Type B pancreatic cell (in vitro differentiated cells): ENCODE measurements at regions not wholly inside any gene's neighbourhood (a gene's known extent, or its start where the extent isn't known, plus 50 kb on each side); places are given as distances from the start of the nearest gene placed in this dataset.
"Not testable (repeated sequence)": the region's sequence is repeated elsewhere in the genome, so short reads cannot be mapped to it uniquely, and the experiment has no call there.

Experiments used
- DNase-seq: peaks from one replicate; pipeline ENCODE4 v3.0.0; 2021; ENCODE audit warnings: mixed read lengths; ENCODE audit not compliant: unreplicated experiment; ENCODE audit errors: extremely low spot score
- H3K27ac Mint-ChIP-seq: 2 replicates; pipeline ENCODE4 v1.8.0; 2021; ENCODE audit warnings: mild to moderate bottlenecking, mixed read lengths
- H3K27me3 Mint-ChIP-seq: 2 replicates; pipeline ENCODE4 v1.8.0; 2021; ENCODE audit warnings: mixed read lengths
- H3K36me3 Mint-ChIP-seq: 2 replicates; pipeline ENCODE4 v1.8.0; 2021; ENCODE audit warnings: mixed read lengths
- H3K4me1 Mint-ChIP-seq: one replicate; pipeline ENCODE4 v1.8.0; 2021; ENCODE audit warnings: mixed read lengths; ENCODE audit not compliant: unreplicated experiment
- H3K4me3 Mint-ChIP-seq: 2 replicates; pipeline ENCODE4 v1.8.0; 2021; ENCODE audit warnings: mild to moderate bottlenecking, mixed read lengths
- H3K9me3 Mint-ChIP-seq: 2 replicates; pipeline ENCODE4 v1.8.0; 2021; ENCODE audit warnings: mixed read lengths
- TF ChIP-seq, protein P1 (sequence below): fragments of 200-600 bp; sonication (generic); conservative IDR thresholded peaks from 2 replicates; pipeline ENCODE4 v1.5.0; 2021; ENCODE audit warnings: antibody characterized with exemption, mild to moderate bottlenecking

DNA sequence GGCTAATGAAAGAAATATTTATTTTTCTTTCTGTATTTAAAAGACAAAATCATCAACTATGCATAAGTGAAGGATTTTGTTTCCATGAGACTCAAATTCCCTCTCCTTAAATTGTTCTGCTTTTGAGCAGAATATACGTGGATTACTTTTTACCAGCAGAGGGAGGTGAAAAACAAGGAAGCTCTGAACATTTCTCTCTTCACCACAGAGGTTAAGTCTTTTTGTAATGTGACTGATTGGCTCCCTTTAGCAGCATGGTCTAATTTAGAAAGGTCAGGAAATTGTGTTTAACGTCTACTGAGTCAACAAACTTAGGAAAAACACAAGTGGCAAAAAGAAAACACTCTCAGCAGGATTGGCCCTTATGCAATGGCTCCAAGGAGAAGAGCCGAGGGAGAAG is 55.1 kb upstream of the F9 start:
- Mint-ChIP-seq H3K27me3 (no peaks in the 10 kb centered on the region), H3K36me3 (no peaks in the 10 kb centered on the region), H3K27ac (no peak overlapping the region), H3K4me1 (no peaks in the 10 kb centered on the region), H3K4me3 (no peak overlapping the region), H3K9me3 (no peaks in the 10 kb centered on the region)
- no peak for DNase-seq
- TF ChIP-seq, protein P1, sequence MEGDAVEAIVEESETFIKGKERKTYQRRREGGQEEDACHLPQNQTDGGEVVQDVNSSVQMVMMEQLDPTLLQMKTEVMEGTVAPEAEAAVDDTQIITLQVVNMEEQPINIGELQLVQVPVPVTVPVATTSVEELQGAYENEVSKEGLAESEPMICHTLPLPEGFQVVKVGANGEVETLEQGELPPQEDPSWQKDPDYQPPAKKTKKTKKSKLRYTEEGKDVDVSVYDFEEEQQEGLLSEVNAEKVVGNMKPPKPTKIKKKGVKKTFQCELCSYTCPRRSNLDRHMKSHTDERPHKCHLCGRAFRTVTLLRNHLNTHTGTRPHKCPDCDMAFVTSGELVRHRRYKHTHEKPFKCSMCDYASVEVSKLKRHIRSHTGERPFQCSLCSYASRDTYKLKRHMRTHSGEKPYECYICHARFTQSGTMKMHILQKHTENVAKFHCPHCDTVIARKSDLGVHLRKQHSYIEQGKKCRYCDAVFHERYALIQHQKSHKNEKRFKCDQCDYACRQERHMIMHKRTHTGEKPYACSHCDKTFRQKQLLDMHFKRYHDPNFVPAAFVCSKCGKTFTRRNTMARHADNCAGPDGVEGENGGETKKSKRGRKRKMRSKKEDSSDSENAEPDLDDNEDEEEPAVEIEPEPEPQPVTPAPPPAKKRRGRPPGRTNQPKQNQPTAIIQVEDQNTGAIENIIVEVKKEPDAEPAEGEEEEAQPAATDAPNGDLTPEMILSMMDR, result peak; percentile 26

DNA sequence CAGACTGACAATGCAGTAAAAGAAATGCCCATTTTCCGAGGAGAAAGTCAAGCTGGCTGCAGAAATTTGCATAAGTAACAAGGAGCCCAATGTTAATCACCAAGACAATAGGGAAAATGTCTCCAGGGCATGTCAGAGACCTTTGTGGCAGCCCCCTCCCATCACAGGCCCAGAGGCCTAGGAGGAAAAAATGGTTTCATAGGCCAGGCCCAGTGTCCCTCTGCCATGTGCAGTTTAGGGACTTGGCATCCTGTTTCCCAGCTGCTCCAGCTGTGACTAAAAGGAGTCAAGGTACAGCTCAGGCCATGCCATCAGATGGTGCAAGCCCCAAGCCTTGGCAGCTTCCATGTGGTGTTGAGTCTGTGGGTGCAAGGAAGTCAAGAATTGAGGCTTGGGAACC is 68.6 kb upstream of the F9 start:
- not testable (repeated sequence) for H3K4me3 Mint-ChIP-seq, H3K27ac Mint-ChIP-seq, H3K27me3 Mint-ChIP-seq, DNase-seq, H3K36me3 Mint-ChIP-seq, H3K9me3 Mint-ChIP-seq, H3K4me1 Mint-ChIP-seq

DNA sequence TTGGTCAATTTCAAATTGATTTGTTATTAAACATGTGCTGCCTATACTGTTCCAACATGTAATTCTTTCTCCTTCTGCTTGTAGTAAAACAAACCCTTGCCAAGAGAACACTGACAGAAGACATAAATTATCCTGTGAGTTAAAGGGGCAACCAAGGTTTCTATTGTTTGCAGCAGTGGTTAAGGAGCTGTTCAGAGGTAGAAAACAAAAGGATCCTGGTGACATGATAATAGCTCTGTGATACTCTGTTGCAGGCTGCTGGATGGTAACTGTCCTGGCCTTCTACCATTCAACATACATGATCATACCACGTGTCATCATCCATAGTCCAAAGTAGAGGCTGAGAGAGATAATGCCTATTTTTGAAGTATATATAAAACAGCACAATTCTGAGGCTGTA is 75.8 kb upstream of the F9 start:
- no peaks in the 10 kb centered on the region for H3K9me3 Mint-ChIP-seq

DNA sequence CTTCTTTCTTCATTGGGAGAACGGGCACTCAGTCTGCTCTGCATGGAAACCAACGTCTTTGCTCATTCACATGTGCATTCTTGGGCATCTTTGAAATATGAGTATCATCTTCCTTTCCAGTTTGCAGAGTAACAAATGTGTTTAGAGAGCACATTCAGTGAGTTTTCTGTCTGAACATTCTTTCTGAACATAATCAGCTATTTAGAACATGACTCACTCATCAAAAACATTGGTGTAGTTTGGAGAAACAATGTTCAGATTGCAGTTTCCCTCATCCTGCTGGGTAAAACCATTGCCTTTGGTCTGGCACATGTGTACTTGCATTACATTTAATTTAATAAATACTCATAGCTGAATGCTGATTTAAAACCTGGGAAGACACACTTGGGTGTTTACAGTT is 81.5 kb upstream of the F9 start:
- TF ChIP-seq, protein P1, result no peak
- H3K27ac Mint-ChIP-seq, result no peak overlapping the region
- no peak for DNase-seq
- H3K4me1 Mint-ChIP-seq, result no peaks in the 10 kb centered on the region
- no peak overlapping the region for H3K4me3 Mint-ChIP-seq
- H3K9me3 Mint-ChIP-seq, result peaks cover 7% of the 10 kb centered on the region
- no peaks in the 10 kb centered on the region for H3K36me3 Mint-ChIP-seq
- H3K27me3 Mint-ChIP-seq, result no peaks in the 10 kb centered on the region

More for the DNA sequence above, 75.8 kb upstream of the F9 start:
- H3K27me3 Mint-ChIP-seq, result no peaks in the 10 kb centered on the region
- H3K36me3 Mint-ChIP-seq, result no peaks in the 10 kb centered on the region
- H3K4me1 Mint-ChIP-seq, result no peaks in the 10 kb centered on the region
- no peak overlapping the region for H3K27ac Mint-ChIP-seq
- DNase-seq, result no peak
- no peak overlapping the region for H3K4me3 Mint-ChIP-seq
- TF ChIP-seq, protein P1, result no peak

DNA sequence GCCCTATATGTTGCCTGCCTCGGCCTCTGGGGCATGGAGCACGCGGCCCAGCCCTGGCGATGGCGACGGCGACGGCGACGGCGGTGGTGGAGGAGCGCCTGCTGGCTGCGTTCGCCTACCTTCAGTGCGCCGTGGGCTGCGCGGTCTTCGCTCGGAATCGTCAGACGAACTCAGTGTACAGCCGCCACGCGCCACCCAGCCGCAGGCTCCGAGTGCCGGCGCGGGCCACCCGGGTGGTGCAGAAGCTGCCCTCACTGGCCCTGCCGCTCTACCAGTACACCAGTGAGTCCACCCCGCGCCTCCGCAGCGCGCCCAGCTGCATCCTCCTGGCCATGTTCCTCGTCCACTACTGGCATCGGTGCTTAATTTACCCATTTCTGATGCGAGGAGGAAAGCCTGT is 83.7 kb upstream of the F9 start:
- Mint-ChIP-seq H3K27me3 (no peaks in the 10 kb centered on the region), H3K9me3 (peaks cover 7% of the 10 kb centered on the region), H3K27ac (no peak overlapping the region), H3K4me3 (no peak overlapping the region), H3K36me3 (no peaks in the 10 kb centered on the region), H3K4me1 (no peaks in the 10 kb centered on the region)
- TF ChIP-seq, protein P1, result no peak
- DNase-seq, result no peak

DNA sequence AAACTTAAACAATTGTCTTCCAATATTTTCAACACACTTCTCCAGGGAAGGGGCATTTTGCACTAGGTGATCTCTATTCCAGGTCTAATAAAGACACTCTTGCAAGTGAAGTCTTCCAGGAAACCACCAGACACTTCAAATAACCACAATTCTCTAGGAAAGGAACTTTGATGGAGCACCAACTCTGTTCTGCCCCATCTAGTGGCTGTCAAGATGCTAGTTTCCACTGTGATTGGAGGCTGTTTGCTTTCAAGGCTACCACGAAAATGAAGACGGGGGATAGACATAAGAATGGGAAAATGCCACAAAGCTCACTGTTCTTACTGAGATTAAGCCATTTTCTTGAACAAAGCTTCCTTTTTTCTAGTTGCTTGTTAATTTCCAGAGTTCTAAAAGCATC is 100.6 kb upstream of the F9 start:
- Mint-ChIP-seq H3K9me3 (no peaks in the 10 kb centered on the region), H3K27me3 (no peaks in the 10 kb centered on the region), H3K4me3 (no peak overlapping the region), H3K36me3 (no peaks in the 10 kb centered on the region), H3K27ac (no peak overlapping the region), H3K4me1 (no peaks in the 10 kb centered on the region)
- no peak for DNase-seq
- TF ChIP-seq, protein P1, result peak; percentile 50
